ENCODE measurements at regions not wholly inside any gene's neighbourhood (a gene's known extent, or its start where the extent isn't known, plus 50 kb on each side); places are given as distances from the start of the nearest gene placed in this dataset.

- TF ChIP-seq MAFK (IDR thresholded peaks at IDR 0.05; ENCODE audit: low read depth, low read length) (no peak), RFX5 (IDR thresholded peaks at IDR 0.05; ENCODE audit: borderline replicate concordance, low read depth, low read length) (no peak), NANOG (IDR thresholded peaks at IDR 0.05; ENCODE audit: insufficient read depth, low read depth, low read length, poor library complexity, severe bottlenecking) (no peak), CTCF (IDR thresholded peaks at IDR 0.05; ENCODE audit: control extremely low read depth in 1 of 3, insufficient read depth in 1 of 3, low read depth in 1 of 3, low read length in 3 of 3) (no peak), TAF7 (optimal IDR thresholded peaks at IDR 0.05; ENCODE audit: borderline replicate concordance, low read depth, low read length) (no peak), YY1 (IDR thresholded peaks at IDR 0.05; ENCODE audit: low read depth, low read length) (no peak)
Measured at GRCh38 chr13:86080340-86080995, 281.2 kb upstream of the SLITRK6 start (continued).
